CD14-positive monocyte (primary cell): ENCODE measurements at regions not wholly inside any gene's neighbourhood (a gene's known extent, or its start where the extent isn't known, plus 50 kb on each side); places are given as distances from the start of the nearest gene placed in this dataset.

ENCODE experiments used
- DNase-seq, 3 donors: peaks; one replicate each; pipeline ENCODE4 v3.0.0-alpha.2; 2011 to 2022
- H2AFZ ChIP-seq: 2 replicates; pipeline ENCODE4 v1.6.0; 2012; ENCODE audit warnings: mild to moderate bottlenecking, low read depth, low read length, inconsistent platforms; ENCODE audit not compliant: insufficient read depth, poor library complexity, severe bottlenecking
- H3K27ac ChIP-seq, 2 donors: 1 replicate in 1 of 2; 2 replicates in 1 of 2; pipeline ENCODE4 v1.5.1; 2012 to 2013; ENCODE audit warnings: low read length in 2 of 2, control low read depth in 1 of 2, inconsistent platforms in 1 of 2, low read depth in 1 of 2, mild to moderate bottlenecking in 1 of 2
- H3K27me3 ChIP-seq, 2 donors: one replicate each; pipeline versions ENCODE4 v1.6.0 to v1.6.1; 2011 to 2013; ENCODE audit warnings: low read length in 2 of 2; ENCODE audit not compliant: control insufficient read depth in 2 of 2, insufficient read depth in 2 of 2
- H3K36me3 ChIP-seq, 2 donors: replicated peaks in 1 of 2; 1 replicate in 1 of 2; 2 replicates in 1 of 2; pipeline versions ENCODE4 v1.5.1 to v1.6.1; 2012 to 2013; ENCODE audit warnings: low read length in 2 of 2, control low read depth in 1 of 2, inconsistent platforms in 1 of 2, mild to moderate bottlenecking in 1 of 2; ENCODE audit not compliant: insufficient read depth in 2 of 2, control insufficient read depth in 1 of 2
- H3K4me1 ChIP-seq, 2 donors: 1 replicate in 1 of 2; 2 replicates in 1 of 2; pipeline versions ENCODE4 v1.5.1 to v1.6.1; 2012 to 2013; ENCODE audit warnings: low read length in 2 of 2, control low read depth in 1 of 2, inconsistent platforms in 1 of 2, mild to moderate bottlenecking in 1 of 2, moderate library complexity in 1 of 2; ENCODE audit not compliant: insufficient read depth in 2 of 2, control insufficient read depth in 1 of 2
- H3K4me2 ChIP-seq: replicated peaks from 2 replicates; pipeline ENCODE3; 2012; ENCODE audit warnings: low read length, moderate library complexity, mild to moderate bottlenecking; ENCODE audit not compliant: poor library complexity, severe bottlenecking; ENCODE audit errors: extremely low read depth
- H3K4me3 ChIP-seq, 3 experiments: fragments of 200-600 bp in 1 of 3; sonication (generic) in 1 of 3; replicated peaks in 1 of 3; 1 replicate in 2 of 3; 2 replicates in 1 of 3; pipeline ENCODE4 v1.5.1; 2011 to 2013; ENCODE audit warnings: low read length in 3 of 3, mild to moderate bottlenecking in 3 of 3, control low read depth in 2 of 3, low read depth in 2 of 3, inconsistent platforms in 1 of 3, moderate library complexity in 1 of 3
- H3K79me2 ChIP-seq: 2 replicates; pipeline ENCODE4 v1.6.0; 2012; ENCODE audit warnings: mild to moderate bottlenecking, control low read depth, inconsistent platforms, low read length, moderate library complexity; ENCODE audit not compliant: insufficient read depth
- H3K9ac ChIP-seq: 2 replicates; pipeline ENCODE4 v1.6.0; 2017; ENCODE audit warnings: low read length, mild to moderate bottlenecking; ENCODE audit not compliant: insufficient read depth, poor library complexity, severe bottlenecking
- H3K9me3 ChIP-seq, 2 donors: replicated peaks in 1 of 2; 1 replicate in 1 of 2; 2 replicates in 1 of 2; pipeline versions ENCODE4 v1.5.1 to v1.6.1; 2012 to 2013; ENCODE audit warnings: low read length in 2 of 2, control low read depth in 1 of 2; ENCODE audit not compliant: control insufficient read depth in 1 of 2, insufficient read depth in 1 of 2
- H4K20me1 ChIP-seq: 2 replicates; pipeline ENCODE4 v1.6.0; 2012; ENCODE audit warnings: mild to moderate bottlenecking, low read length, control low read depth, moderate library complexity; ENCODE audit not compliant: insufficient read depth
- H3K27ac Mint-ChIP-seq, 7 donors: one replicate each; pipeline ENCODE4 v1.8.0; 2020; ENCODE audit warnings: mild to moderate bottlenecking in 7 of 7, mixed read lengths in 7 of 7, moderate library complexity in 6 of 7, inconsistent platforms in 2 of 7
- H3K27me3 Mint-ChIP-seq, 3 donors: one replicate each; pipeline ENCODE4 v1.8.0; 2021 to 2022; ENCODE audit warnings: low read depth in 3 of 3, mild to moderate bottlenecking in 3 of 3, mixed read lengths in 3 of 3, moderate library complexity in 3 of 3, inconsistent platforms in 1 of 3
- H3K36me3 Mint-ChIP-seq, 2 donors: one replicate each; pipeline ENCODE4 v1.8.0; 2020; ENCODE audit warnings: mixed read lengths in 2 of 2, inconsistent platforms in 1 of 2, mild to moderate bottlenecking in 1 of 2
- H3K4me1 Mint-ChIP-seq: one replicate; pipeline ENCODE4 v1.8.0; 2020; ENCODE audit warnings: mild to moderate bottlenecking, mixed read lengths
- H3K4me3 Mint-ChIP-seq, 2 donors: one replicate each; pipeline ENCODE4 v1.8.0; 2020; ENCODE audit warnings: mild to moderate bottlenecking in 2 of 2, mixed read lengths in 2 of 2, moderate library complexity in 1 of 2
- H3K9me3 Mint-ChIP-seq, 7 donors: one replicate each; pipeline ENCODE4 v1.8.0; 2020 to 2022; ENCODE audit warnings: mixed read lengths in 7 of 7, mild to moderate bottlenecking in 6 of 7, moderate library complexity in 6 of 7, inconsistent platforms in 2 of 7
- CTCF ChIP-seq: fragments of 200-600 bp; IDR thresholded peaks from one replicate; pipeline ENCODE4 v1.8.0; 2022; ENCODE audit warnings: antibody characterized with exemption, mild to moderate bottlenecking
- WGBS: methylation state at CpG from one replicate; pipeline ENCODE4 v1.1.5; 2013; ENCODE audit warnings: missing lambda C conversion rate; ENCODE audit not compliant: insufficient coverage; 5-methylcytosine and 5-hydroxymethylcytosine counted together
- intact Hi-C, 2 donors: fragments of 100-400 bp; cut with micrococcal nuclease; formaldehyde crosslinking; loops; one replicate each; pipeline versions ENCODE4 v1.15.0 to v1.15.1; 2023

- Histone ChIP-seq H4K20me1 (no peaks in the 10 kb centered on the region), H3K4me1 (no peaks in the 10 kb centered on the region), H2AFZ (no peak overlapping the region), H3K4me2 (no peak overlapping the region), H3K27me3 (no peaks in the 10 kb centered on the region), H3K9ac (no peak overlapping the region), H3K4me3 (no peak overlapping the region), H3K9me3 (no peaks in the 10 kb centered on the region), H3K36me3 (no peaks in the 10 kb centered on the region), H3K79me2 (no peaks in the 10 kb centered on the region), H3K27ac (no peak overlapping the region)
- Mint-ChIP-seq H3K27ac (no peak overlapping the region), H3K9me3 (peaks cover 0 to 4% (median 0%) of the 10 kb centered on the region in 7 donors), H3K4me1 (no peaks in the 10 kb centered on the region), H3K36me3 (no peaks in the 10 kb centered on the region), H3K27me3 (peaks cover 0 to 2% (median 1%) of the 10 kb centered on the region in 3 donors), H3K4me3 (no peak overlapping the region)
- intact Hi-C loops, result no loop called here
- no peak for DNase-seq
- no peak for TF ChIP-seq CTCF
Measured at GRCh38 chr2:12251749-12252148, 465.0 kb upstream of the TRIB2 start.

- Mint-ChIP-seq H3K9me3 (peaks cover 0 to 4% (median 0%) of the 10 kb centered on the region in 7 donors), H3K27me3 (peaks cover 0 to 3% (median 1%) of the 10 kb centered on the region in 3 donors), H3K36me3 (no peaks in the 10 kb centered on the region), H3K4me3 (no peak overlapping the region), H3K4me1 (no peaks in the 10 kb centered on the region), H3K27ac (no peak overlapping the region)
- Histone ChIP-seq H3K4me2 (no peak overlapping the region), H3K79me2 (no peaks in the 10 kb centered on the region), H3K9me3 (no peaks in the 10 kb centered on the region), H3K27ac (no peak overlapping the region), H3K27me3 (no peaks in the 10 kb centered on the region), H4K20me1 (no peaks in the 10 kb centered on the region), H3K4me3 (no peak overlapping the region), H3K36me3 (no peaks in the 10 kb centered on the region), H3K4me1 (no peaks in the 10 kb centered on the region), H2AFZ (no peak overlapping the region), H3K9ac (no peak overlapping the region)
- no peak for TF ChIP-seq CTCF
- no peak for DNase-seq
- intact Hi-C loops, result no loop called here
- WGBS, result no CpG with 5 or more reads among the region's 2 CpGs
Measured at GRCh38 chr2:12253167-12253778, 463.5 kb upstream of the TRIB2 start.
